Transverse colon (tissue), 4 donors: ENCODE measurements at regions not wholly inside any gene's neighbourhood (a gene's known extent, or its start where the extent isn't known, plus 50 kb on each side); places are given as distances from the start of the nearest gene placed in this dataset.
A peak's percentile ranks its signal among the peaks of the same experiment; 100 is the strongest.

Source experiments
- DNase-seq: peaks from one replicate; pipeline ENCODE4 v3.0.0-alpha.2; 2019
- H3K27ac ChIP-seq, 4 donors: fragments of 200-600 bp; sonication (generic); 2 replicates each; pipeline ENCODE4 v1.5.1; 2016 to 2018; ENCODE audit warnings: inconsistent platforms in 4 of 4
- H3K27me3 ChIP-seq: fragments of 200-600 bp; sonication (generic); 2 replicates; pipeline ENCODE4 v1.5.1; 2017; ENCODE audit warnings: inconsistent platforms
- H3K36me3 ChIP-seq, 4 donors: fragments of 200-600 bp; sonication (generic); 2 replicates each; pipeline ENCODE4 v1.5.1; 2017 to 2019; ENCODE audit warnings: inconsistent platforms in 4 of 4
- H3K4me1 ChIP-seq, 4 donors: fragments of 200-600 bp; sonication (generic); 2 replicates each; pipeline ENCODE4 v1.5.1; 2017 to 2020; ENCODE audit warnings: inconsistent platforms in 4 of 4
- H3K4me3 ChIP-seq, 4 donors: fragments of 200-600 bp; sonication (generic); 1 replicate in 1 of 4; 2 replicates in 3 of 4; pipeline versions ENCODE4 v1.5.1 to v1.6.1; 2017 to 2019; ENCODE audit warnings: inconsistent platforms in 4 of 4
- H3K9me3 ChIP-seq, 2 donors: fragments of 200-600 bp; sonication (generic); 2 replicates each; pipeline ENCODE4 v1.5.1; 2017 to 2019; ENCODE audit warnings: inconsistent platforms in 2 of 2
- CTCF ChIP-seq, 5 experiments: fragments of 200-600 bp in 3 of 5; fragments of 450-650 bp in 2 of 5; sonication (generic) in 3 of 5; IDR thresholded peaks; 1 replicate in 2 of 5; 2 replicates in 3 of 5; pipeline ENCODE4 v1.5.1; 2016 to 2017; ENCODE audit warnings: antibody characterized with exemption in 5 of 5, inconsistent platforms in 3 of 5, mild to moderate bottlenecking in 2 of 5, moderate library complexity in 1 of 5
- EP300 ChIP-seq: sonication (generic); formaldehyde crosslinking; IDR thresholded peaks from one replicate; pipeline ENCODE4 v1.6.1; 2017; ENCODE audit warnings: antibody characterized with exemption, low read depth
- POLR2A ChIP-seq: fragments of 450-650 bp; IDR thresholded peaks from one replicate; pipeline ENCODE4 v1.6.1; 2016; ENCODE audit warnings: antibody characterized with exemption, mild to moderate bottlenecking, moderate library complexity
- POLR2AphosphoS5 ChIP-seq, 3 donors: sonication (generic); formaldehyde crosslinking; IDR thresholded peaks; one replicate each; pipeline ENCODE4 v1.6.1; 2016; ENCODE audit warnings: antibody characterized with exemption in 3 of 3
- WGBS, 2 donors: methylation state at CpG; one replicate each; pipeline ENCODE4 v1.1.5; 2018; ENCODE audit warnings: low coverage in 1 of 2; 5-methylcytosine and 5-hydroxymethylcytosine counted together
- in situ Hi-C, 4 donors: fragments of 200-750 bp; cut with MboI; loops; one replicate each; pipeline versions ENCODE4 v1.15.0 to v1.15.1; 2017; ENCODE audit warnings: low sequenced_read_pairs in 3 of 4, low pct_ligation_motif_present in 1 of 4, low pct_unique_long_range_greater_than_20kb in 1 of 4
- intact Hi-C: fragments of 100-400 bp; cut with DNase I; formaldehyde crosslinking; loops from one replicate; pipeline ENCODE4 v1.15.1; 2023; ENCODE audit warnings: low total_unique reads

GRCh38 chr17:79294459-79295071 is 219.9 kb downstream of the ENGASE start:
- TF ChIP-seq EP300 (no peak), POLR2A (no peak), POLR2AphosphoS5 (IDR thresholded peaks at IDR 0.05) (no peak), CTCF (IDR thresholded peaks at IDR 0.05) (no peak)
- peaks cover 6% of the 10 kb centered on the region for H3K27me3 ChIP-seq
- intact Hi-C loops: no loop called here
- H3K4me3 ChIP-seq: no peak overlapping the region
- H3K4me1 ChIP-seq: no peaks in the 10 kb centered on the region
- DNase-seq: peak; percentile 48
- H3K36me3 ChIP-seq: no peaks in the 10 kb centered on the region
- no peaks in the 10 kb centered on the region for H3K9me3 ChIP-seq
- no peak overlapping the region for H3K27ac ChIP-seq
- in situ Hi-C loops: no loop called here
- 27 to 67% methylated on average over 1 to 26 of the region's 26 CpGs for WGBS, 2 donors

- Histone ChIP-seq H3K4me3 (no peak overlapping the region), H3K9me3 (no peaks in the 10 kb centered on the region), H3K4me1 (no peaks in the 10 kb centered on the region), H3K27ac (no peak overlapping the region), H3K27me3 (peaks cover 6% of the 10 kb centered on the region), H3K36me3 (no peaks in the 10 kb centered on the region)
- no peak for DNase-seq
- 81 to 85% methylated on average over 4 to 6 of the region's 6 CpGs for WGBS, 2 donors
- in situ Hi-C loops: no loop called here
- intact Hi-C loops: no loop called here
- no peak for TF ChIP-seq POLR2A
- TF ChIP-seq POLR2AphosphoS5 (IDR thresholded peaks at IDR 0.05): no peak
- no peak for TF ChIP-seq CTCF (IDR thresholded peaks at IDR 0.05)
- TF ChIP-seq EP300: no peak
Measured at GRCh38 chr17:79292501-79292900, 217.9 kb downstream of the ENGASE start.

GRCh38 chr17:79291391-79291790 is 216.8 kb downstream of the ENGASE start:
- no peaks in the 10 kb centered on the region for H3K36me3 ChIP-seq
- H3K27me3 ChIP-seq: no peaks in the 10 kb centered on the region
- TF ChIP-seq POLR2AphosphoS5 (IDR thresholded peaks at IDR 0.05) (no peak), POLR2A (no peak), EP300 (no peak), CTCF (IDR thresholded peaks at IDR 0.05) (no peak)
- 53% methylated on average over 2 of the region's 3 CpGs; no CpG with 5 or more reads in 1 of the 2 donors for WGBS, 2 donors
- H3K4me1 ChIP-seq: no peaks in the 10 kb centered on the region
- in situ Hi-C loops (no loop called here), intact Hi-C loops (no loop called here)
- no peak overlapping the region for H3K27ac ChIP-seq
- DNase-seq: no peak
- no peak overlapping the region for H3K4me3 ChIP-seq
- no peaks in the 10 kb centered on the region for H3K9me3 ChIP-seq

GRCh38 chr17:79290726-79291125 is 216.1 kb downstream of the ENGASE start:
- no peaks in the 10 kb centered on the region for H3K4me1 ChIP-seq
- WGBS, 2 donors: 67% methylated on average over 4 of the region's 4 CpGs; no CpG with 5 or more reads in 1 of the 2 donors
- TF ChIP-seq CTCF (IDR thresholded peaks at IDR 0.05) (no peak), POLR2A (no peak), POLR2AphosphoS5 (IDR thresholded peaks at IDR 0.05) (no peak), EP300 (no peak)
- H3K9me3 ChIP-seq: no peaks in the 10 kb centered on the region
- intact Hi-C loops: no loop called here
- DNase-seq: no peak
- H3K27ac ChIP-seq: no peak overlapping the region
- in situ Hi-C loops: no loop called here
- H3K36me3 ChIP-seq: no peaks in the 10 kb centered on the region
- H3K4me3 ChIP-seq: no peak overlapping the region
- H3K27me3 ChIP-seq: no peaks in the 10 kb centered on the region
